GM19455 (cell line): ENCODE measurements at regions not wholly inside any gene's neighbourhood (a gene's known extent, or its start where the extent isn't known, plus 50 kb on each side); places are given as distances from the start of the nearest gene placed in this dataset.
A peak's percentile ranks its signal among the peaks of the same experiment; 100 is the strongest.

Experiments
- ATAC-seq: cut with Tn5 transposase; IDR thresholded peaks from one replicate; pipeline ENCODE4 v1.9.1; 2021; ENCODE audit not compliant: unreplicated experiment

DNA sequence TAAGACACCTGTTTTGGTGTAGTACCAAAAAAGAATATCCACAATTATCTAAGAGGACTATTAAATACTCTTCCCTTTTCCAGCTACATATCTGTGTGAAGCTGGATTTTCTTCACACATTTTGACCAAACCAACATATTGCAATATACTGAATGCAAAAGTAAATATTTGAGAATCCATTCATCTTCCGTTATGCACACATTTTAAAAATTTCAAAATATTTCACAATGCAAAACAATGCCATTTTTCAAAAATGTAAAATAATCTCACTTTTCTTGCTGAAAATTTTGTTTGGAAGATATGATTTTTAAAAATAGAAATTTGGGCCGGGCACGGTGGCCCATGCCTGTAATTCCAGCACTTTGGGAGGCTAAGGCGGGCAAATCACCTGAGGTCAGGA lies 133.9 kb upstream of the FUT8 start:
- no peak for ATAC-seq

DNA sequence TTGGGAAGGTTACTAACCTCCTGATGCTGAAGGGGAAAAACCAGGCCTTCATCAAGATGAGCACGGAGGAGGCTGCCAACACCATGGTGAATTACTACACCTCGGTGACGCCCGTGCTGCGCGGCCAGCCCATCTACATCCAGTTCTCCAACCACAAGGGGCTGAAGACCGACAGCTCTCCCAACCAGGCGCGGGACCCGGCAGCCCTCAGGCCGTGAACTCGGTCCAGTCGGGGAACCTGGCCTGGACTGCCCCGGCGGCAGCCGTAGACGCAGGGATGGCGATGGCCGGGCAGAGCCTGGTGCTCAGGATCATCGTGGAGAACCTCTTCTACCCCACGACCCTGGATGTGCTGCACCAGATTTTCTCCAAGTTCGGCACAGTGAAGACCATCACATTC lies 133.0 kb upstream of the FUT8 start:
- no peak for ATAC-seq

DNA sequence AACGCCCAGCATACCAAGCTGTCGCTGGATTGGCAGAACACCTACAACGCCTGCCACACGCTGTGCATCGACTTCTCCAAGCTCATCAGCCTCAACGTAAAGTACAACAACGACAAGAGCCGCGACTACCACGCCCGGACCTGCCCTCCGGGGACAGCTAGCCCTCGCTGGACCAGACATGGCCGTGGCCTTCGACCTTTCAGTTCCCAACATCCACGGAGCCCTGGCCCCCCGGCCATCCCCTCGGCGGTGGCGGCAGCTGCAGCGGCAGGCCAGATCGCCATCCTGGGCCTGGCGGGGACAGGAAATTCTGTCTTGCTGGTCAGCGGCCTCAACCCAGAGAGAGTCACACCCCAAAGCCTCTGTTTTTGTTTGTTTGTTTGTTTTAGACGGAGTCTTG lies 132.6 kb upstream of the FUT8 start:
- ATAC-seq: no peak

DNA sequence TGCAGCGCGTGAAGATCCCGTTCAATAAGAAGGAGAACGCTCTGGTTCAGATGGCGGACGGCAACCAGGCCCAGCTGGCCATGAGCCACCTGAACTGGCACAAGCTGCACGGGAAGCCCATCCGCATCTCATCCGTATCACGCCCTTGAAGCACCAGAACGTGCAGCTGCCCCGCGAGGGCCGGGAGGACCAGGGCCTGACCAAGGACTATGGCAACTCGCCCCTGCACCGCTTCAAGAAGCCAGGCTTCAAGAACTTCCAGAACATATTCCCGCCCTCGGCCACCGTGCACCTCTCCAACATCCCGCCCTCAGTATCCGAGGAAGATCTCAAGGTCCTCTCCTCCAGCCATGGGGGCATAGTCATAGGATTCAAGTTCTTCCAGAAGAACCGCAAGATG lies 131.9 kb upstream of the FUT8 start:
- ATAC-seq: no peak

DNA sequence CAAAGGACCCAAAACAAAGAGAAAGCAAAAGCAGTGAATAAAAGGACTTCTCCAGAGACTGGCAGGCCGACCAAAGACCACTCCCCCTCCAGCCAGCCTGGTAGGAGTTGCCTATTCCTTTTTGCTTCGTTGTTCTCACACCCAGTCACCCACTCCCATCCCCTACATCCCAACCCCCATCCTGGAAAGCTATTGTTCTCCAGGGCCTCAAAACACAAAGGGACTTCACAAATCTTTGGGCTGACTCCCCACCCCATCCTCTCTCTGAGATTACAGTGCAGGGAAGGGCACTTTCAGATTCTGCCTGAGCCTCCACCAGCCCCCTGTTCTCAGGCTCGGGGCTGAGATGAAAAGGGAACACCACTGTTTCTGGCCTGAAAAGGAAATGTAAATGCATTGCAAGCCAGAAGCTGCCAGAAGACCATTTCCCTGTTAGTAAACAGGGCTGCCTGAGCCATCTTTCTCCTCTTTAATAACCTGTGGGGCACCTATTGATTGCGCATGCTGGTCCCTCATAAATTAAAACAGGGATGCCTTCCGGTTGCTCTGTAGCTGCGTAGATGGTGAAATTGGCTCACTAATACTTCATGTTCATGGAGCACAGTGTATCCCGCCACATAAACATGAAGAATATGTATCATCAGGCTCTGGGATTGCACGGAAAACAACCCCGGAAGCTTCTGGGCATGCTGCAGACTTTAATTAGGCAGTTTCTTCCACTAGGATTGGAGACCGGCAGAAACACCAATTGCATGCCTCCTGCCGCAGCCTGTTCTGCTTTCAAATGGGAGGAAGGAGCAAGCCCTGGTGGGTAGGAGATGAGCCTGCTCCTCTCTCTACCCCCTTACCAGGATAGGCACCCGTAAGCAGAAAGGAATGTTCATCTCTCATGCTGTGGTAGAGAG lies 130.3 kb upstream of the FUT8 start:
- no peak for ATAC-seq

DNA sequence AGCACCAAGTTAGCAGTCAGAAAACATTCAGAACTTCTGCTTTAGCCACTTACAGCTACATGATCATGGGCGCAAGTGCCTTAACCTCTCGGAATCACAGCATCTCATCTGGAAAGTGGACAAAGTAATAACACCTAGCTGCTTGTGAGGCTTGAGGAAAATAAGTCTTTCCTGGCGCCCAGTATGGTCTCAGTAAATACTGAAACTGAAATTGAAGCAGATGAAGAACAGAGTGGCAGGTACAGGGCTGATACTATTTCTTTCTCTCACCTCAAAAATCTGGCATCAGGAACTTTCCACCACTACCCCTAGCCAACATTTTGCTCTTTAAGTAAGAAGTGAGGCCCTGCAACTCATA lies 129.7 kb upstream of the FUT8 start:
- no peak for ATAC-seq

DNA sequence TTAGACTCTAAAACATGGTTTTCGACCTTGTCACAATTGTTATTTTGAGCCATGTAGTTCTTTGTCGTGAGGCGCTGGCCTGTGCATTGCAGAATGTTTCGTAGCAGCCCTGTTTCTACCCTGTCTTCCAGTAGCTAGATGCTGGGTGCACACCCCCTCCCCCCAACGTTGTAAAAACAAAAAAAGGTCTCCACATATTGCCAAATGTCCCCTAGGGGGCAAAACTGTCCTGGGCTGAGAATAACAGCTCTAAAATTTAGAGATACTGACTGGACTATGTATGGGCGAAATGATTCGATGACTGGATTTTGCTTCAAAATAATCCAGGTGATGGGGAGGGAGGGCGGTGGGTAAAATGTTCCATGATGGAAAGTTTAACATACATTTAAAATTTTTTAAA lies 126.1 kb upstream of the FUT8 start:
- no peak for ATAC-seq

DNA sequence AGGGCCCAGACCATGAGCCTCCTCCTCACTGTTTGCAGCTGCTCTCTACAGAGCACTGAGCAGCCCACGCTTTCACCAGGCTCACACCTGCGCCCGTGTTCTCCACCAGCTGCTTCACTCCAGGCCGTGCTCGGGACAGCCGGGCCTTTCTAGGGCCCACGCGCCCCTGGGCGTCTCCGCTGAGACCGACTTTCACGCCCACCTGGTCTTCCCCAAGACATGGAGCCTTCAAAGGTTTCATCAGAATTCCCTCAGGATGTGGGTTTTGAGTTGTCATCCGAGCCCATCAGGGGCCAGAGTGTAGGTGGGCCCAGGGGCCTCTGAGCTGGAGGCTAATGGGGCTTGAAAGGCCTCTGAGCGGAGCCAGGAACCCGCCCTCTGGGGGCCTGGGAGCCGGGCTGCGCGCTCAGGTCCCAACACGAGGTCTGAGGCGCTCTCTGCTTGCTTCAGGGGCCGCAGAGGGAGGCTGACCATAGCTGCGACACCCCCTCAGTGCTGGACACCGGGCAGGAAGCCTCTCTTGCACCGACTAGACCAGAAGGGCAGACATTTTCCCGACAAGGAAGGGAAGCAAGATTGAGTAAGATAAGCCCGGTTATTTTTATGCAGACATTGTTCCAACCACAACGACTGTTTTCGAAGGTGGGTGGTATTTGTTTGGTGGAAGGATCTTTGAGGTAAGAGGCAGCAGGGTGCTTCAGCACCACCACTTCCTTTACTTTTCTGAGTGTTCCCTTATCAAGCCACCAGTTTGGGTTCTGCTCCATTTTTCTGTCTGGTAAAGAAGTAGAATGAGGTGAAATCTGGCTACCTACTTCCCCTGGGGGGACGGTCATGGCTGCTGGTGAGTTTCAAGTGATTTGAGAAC lies 125.0 kb upstream of the FUT8 start:
- ATAC-seq: peak; percentile 68

DNA sequence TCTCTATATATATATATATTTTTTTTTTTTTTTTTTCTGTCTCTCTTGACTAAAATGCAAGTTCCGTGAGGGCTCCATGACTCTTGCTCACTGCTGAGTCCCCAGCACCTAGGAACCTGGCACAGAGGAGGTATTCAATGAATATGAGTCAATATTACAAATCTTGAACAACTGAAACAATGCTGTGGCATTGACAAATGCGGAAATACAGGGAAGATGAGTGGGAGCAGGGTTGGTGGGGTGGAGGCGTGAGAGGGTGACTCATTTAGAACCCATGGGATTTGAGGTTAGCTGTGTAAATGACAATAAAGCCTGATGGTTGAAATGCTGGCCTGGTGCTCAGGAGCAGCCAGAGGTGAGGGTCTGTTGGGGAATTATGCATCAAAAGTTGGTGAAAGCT lies 121.7 kb upstream of the FUT8 start:
- no peak for ATAC-seq

DNA sequence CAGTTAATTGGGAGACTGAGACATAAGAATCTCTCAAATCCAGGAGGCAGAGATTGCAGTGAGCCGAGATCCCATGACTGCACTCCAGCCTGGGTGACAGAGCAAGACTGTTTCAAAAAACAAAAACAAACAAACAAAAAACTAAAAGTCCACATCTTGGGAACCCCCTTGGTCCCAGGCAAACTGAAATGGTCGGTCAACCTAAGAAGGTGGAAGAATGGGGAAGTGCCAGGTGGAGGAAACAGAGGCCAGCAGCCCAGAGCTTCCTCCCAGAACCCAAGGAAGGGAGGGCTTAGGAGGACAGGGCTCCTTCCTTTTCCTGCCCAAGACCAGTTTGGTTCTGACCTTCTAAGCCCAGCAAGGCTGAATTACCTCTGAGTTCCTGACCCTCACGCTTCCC lies 121.0 kb upstream of the FUT8 start:
- ATAC-seq: no peak

DNA sequence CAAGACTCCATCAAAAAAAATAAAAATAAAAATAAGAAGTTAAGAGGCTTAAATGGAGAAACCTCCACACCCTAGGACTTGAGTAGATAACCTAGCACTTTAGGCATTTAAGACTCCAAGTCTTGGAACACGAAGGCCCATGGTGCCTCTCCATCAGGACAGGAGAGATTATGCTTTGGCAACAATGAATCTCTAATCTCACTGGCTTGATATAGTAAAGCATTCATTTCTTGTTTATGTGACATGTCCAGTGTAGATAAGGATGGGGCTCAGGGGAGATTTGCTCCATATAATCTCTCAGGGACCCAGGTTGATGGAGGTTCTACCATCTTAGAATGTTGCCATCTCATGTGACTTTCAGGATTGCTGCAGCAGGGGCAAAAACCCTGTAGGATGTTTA lies 117.7 kb upstream of the FUT8 start:
- no peak for ATAC-seq

DNA sequence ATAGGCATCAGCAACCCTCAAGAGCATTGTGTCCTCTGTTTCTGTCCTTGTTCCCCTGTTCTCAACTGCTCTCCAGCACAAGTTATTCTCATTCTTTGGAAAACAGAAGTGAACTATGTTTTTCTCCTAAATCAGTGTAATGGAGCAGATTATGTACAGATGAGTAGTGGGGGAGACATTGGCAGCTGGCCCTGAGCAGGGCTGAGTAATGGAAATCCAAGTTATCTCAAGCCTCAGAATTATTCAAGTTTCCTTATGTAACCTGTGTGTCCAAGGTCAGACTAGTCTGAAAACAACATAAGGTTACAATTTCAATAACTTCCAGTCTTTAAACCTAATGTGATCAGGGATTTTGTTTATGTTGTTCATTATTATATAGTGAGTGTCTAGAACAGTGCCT lies 116.1 kb upstream of the FUT8 start:
- no peak for ATAC-seq

DNA sequence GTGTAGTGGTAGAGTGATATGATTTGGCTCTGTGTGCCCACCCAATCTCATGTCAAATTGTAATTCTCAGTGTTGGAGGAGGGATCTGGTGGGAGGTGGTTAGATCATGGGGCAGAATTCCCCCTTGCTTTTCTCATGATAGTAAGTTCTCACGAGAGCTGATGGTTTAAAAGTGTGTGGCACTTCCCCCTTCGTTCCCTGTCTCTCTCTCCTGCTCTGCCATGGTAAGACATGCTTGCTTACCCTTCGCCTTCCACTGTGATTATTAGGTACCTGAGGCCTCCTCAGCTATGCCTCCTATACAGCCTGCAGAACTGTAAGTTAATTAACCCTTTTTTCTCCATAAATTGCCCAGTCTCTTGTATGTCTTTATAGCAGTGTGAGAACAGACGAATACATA lies 115.7 kb upstream of the FUT8 start:
- ATAC-seq: no peak

DNA sequence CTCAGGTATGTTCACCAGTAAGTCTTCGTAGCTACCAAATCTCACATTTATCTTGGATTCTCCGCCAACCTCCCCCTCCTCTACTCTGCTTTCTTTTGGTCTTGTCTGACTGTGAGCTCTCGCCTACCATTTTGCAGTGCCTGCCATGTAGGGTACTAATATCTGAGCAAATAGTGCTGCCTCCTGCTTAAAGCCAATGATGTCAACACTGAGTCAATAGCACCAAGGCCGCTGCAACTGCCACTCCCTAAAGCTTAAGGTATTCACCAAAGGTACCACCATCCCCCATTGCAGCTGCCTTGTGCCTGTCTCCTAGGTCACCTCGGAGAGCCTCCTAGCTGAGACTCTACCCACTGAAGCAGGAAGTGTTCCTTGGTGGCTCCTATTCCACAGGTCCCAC lies 114.8 kb upstream of the FUT8 start:
- no peak for ATAC-seq

DNA sequence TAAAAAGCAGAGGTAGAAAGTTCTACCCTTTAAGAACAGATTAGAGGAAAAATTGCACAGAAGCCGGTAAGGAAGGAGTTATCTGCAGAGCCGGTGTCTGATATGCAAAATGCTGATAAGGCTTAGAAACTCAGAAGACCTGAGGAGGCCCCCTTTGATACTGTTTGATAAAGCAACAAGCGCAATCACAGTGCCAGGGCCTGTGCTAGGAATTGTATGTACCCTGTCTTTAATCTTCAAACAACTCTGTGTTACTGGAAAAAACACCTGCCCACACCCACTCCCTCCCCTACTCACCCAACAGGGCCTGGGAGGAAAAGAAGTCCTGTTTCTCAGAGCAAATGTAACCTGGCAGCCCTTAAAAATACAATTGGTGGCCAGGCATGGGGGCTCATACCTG lies 112.7 kb upstream of the FUT8 start:
- no peak for ATAC-seq

DNA sequence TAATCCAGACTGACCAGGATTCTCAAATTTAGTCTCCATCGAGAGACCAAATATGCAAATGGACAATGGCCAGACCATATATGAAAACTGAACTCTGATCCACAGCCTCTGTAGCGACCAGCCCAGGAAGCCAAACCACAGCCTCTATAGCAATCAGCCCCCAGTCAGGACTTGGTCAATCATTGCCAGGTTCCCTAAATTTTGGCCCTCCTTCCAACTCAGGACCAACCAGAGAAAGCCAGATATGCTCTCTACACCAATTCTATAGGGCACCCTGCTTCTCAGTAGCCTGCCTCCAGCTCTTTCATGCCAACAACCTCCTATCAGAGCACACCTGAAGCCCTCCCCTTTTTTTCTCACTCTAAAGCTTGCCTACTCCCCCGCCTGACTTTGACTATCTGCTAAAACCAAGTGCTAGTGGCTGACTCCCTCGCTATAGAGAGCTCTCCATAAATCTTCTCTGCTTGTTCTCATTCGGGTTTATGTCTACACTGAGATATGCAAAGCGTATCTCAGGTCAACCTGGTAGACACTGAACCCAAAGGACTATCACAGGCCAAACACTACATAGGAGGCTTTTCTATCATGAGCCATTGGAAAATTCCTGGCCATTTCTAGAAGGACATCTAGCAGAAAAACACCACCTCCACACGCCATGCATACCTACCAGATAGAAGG lies 110.5 kb upstream of the FUT8 start:
- peak; percentile 53 for ATAC-seq

DNA sequence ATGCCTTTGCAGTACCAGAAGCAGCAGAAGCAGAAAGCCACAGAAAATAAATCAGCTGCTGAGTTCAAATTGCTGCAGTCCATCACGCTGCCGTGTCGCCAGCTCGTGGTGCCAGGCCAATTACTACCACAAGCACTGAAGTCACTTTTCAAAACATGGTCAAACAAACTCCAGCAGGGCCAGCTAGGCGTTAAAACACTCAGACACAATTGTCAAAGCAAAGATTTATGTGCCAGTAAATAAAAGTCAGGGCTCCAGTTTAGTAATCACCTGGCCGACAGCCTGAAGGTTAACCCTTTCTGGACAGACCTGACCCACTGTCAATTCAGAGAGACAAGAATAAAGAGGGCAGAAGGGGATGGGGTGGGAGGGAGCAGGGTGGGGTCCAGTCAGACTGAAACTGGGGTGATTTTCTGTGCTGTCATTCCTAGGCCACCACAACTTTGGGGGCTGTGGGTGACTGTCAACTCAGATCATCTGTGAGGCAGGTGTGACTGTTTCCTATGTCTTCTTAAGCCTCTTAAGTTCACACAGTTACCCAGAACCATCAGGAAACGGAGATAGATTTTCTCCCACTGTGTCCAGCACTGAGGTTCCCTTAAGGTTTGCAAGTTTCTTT lies 109.8 kb upstream of the FUT8 start:
- peak; percentile 45 for ATAC-seq

DNA sequence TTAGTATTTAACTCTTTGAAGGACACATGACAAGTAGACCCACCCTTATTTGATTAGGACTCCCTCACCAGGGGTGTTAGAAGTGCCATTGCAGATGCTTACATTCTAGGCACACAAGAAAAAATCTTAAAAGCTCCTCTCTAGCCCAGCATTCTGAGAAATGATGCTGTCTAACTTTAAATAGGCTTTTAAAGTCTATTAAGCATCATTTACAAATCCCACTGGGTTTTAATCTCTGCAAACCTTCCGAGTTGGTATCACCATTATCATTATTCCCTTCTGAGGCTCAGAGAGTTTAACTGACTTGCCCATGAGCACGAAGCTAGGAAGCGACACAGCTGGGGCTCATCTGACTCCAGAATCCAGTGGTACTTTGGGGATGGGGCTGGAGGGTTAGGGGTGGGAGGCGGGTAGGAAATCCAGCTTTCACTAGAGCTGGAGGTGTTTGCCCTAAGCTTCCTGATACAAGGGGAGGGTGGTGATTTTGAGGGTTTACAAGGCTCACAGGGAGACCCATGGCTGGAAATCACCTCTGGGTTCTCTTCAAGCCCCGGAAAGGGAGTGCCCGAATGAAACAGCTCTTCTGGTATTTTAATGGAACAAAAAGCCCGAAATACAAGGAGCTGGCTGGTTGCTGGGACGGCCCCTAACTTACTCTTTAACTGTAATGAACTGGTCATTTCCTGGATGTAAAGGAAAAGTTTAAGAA lies 109.2 kb upstream of the FUT8 start:
- no peak for ATAC-seq

DNA sequence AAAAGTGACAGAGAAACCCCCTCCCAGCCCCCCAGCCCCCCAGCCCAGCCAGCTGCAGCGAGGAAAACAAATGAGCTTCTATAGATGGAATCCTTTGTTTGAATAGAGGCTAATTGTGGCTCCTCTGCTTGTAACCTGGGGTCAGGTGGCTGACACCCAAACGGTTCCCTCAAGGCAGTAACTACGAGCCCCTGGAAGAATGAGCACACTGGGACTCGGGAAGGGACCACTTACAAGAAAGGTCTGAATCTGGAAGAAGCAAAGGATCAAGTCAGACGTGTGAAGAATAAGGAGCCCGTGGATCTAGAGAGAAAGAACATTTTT lies 108.7 kb upstream of the FUT8 start:
- ATAC-seq: no peak

DNA sequence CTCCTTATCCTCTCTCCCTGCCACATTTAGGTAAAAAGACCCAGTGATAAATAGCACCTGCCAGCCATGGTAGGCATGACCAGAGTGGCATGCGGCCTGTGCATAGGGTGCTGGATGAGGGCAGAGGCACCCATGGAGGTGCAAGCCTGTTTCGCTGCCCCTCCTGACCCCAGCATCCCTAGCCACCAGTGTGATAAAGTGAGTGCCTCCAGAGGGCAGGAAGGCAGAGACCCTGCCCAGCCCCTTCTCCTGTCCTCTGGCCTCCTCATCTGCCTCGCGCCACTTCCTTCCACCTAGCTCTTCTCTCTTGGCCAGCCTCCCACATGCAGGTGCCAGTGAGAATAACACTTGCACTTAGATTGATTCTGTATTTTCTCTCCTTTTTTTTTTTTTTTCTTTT lies 108.3 kb upstream of the FUT8 start:
- no peak for ATAC-seq

DNA sequence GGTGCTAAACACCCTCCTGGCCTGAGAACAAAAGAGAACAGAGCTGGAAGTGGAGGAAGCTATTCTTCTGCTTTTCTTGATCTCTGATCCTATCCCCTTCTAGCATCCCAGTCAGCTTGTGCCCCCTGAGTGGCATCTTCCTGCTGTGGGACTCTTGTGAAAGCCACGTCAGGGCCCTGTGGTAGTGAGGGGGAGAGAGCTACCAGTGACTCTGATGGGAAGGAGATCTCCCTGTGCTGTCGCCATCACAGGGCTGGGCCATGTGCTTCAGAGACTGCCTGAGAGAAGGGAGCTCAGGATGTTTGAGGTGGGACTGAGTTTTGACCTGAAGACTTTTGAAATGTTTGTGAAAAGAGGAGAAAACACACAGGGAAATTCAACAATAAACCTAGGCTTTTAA lies 107.6 kb upstream of the FUT8 start:
- no peak for ATAC-seq
